GM18511 (cell line): ENCODE measurements at regions not wholly inside any gene's neighbourhood (a gene's known extent, or its start where the extent isn't known, plus 50 kb on each side); places are given as distances from the start of the nearest gene placed in this dataset.
"Not testable (repeated sequence)": the region's sequence is repeated elsewhere in the genome, so short reads cannot be mapped to it uniquely, and the experiment has no call there.

Experiments used
- ATAC-seq: cut with Tn5 transposase; IDR thresholded peaks from one replicate; pipeline ENCODE4 v1.9.1; 2021; ENCODE audit warnings: mild to moderate bottlenecking, moderate library complexity; ENCODE audit not compliant: unreplicated experiment

DNA sequence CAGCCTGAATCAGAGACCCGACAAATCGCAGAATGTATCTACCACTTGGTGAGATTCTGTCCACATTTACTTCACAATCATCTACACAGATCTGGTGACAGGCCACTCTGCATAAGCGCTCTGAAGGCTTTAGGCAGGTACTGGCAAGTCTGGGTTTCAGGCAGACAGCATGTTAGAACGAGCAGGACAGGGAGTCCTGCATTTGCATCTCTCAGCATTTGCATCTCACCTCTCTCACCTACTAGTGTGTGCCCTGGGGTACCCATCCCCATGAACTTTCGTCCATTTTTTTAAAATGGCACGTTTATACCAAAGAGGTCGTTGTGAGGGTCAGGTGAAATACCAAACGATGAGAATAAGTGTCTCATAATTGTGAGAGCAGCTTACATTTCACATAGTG is 108.2 kb downstream of the SPATA31A1 start:
- peak; percentile 47 for ATAC-seq

DNA sequence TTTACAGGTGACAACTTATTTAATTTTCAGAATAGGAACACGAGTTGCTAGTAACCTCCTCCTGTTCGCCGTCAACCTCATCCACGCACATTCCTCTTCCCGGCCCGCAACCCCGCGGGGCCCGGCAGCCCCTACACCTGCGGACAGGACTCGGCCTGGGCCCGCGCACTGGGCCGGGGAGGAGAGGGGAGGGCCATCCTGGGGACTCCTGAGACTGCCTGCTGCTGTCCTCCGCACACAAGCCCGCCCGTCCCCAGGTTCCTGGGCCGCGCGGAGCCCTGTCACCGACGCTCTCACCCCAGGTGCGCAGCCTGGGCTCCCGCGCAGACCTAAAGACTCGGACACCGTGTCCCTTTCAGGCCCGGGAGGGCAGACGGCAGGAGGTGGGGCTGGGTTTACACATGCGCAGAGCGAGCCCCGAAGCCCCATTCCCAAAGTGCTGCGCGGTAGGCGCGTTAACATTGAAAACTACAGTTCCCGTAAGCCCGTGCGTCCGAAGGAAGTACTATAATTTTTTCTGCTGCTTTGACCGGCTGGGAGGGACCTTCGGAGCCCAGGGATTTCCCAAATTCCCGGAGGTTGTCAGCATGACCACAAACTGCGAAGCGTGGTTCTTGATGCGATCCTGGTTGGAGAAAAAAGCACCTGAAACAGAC is 108.8 kb downstream of the SPATA31A1 start:
- peak; percentile 98 for ATAC-seq

DNA sequence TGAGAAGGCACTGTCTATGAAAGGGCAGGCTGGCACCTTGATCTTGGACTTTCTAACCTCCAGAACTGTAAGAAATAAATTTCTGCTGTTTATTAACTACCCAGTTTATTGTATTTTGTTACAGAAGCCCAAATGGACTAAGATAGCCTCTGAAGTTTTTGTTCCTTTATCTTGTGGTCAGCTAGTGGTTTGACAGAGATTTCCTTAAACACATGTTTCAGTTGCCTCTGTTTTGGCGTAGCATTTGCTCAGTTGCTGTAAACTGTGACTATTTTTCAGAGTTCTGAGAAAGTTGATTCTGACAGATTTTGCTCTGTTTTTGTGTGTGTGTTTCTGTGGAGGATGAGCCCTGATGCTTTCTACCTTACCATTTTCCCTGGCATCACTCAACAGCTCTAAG is 119.0 kb downstream of the SPATA31A1 start:
- ATAC-seq: peak; percentile 99

DNA sequence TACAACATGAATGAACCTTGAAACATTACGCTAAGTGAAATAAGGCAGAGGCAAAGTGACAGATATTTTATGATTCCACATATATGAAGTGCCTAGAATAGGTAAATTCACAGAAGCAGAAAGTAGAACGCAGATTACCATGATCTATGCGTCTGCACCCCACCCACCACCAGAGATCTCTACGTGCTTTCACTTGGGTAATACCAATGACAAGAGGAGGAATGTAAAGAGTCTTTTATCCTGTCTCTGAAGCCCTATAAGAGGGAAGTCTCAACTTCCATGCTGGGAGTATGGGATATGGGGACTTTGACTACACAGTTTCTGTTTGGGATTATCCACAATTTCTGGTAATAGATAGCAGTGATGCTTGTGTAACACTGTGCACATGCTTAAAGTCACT is 127.6 kb downstream of the SPATA31A1 start:
- not testable (repeated sequence) for ATAC-seq

DNA sequence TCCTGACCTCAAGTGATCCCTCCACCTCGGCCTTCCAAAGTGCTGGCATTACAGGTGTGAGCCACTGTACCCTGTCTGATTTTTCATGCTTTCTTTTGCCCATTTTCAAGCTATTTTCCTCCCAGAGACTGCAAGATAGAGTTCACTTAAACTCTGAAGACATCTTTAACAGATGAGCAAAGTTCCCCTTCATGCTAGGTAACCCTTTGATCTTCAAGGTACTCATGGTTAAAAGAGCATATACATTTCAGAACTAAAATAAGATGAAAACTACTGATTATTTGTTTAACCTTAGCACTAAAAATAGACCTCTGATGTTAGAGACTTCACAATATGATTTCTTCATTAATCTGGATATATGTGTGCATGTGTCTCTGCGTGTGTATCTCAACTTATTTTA is 128.4 kb downstream of the SPATA31A1 start:
- ATAC-seq: peak; percentile 32

DNA sequence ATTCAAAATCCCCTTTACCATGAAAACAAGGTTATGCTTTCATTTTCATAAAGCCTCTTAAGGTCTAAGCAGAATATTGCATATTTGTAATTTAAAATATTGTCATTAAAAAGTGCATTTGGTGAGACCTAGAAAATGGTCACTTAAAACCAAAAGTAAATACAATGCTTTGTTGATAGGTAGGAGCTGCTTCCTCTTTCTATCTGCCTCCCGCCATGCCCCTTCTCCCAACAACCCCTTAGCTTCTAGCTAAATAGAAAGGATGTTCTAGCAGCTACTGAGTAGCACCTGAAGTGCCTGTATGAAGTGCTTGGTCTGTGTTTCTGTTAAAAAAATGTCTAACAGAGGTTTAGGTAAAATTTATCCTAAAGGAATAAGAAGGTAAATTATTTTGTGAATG is 128.8 kb downstream of the SPATA31A1 start:
- peak; percentile 88 for ATAC-seq

- ATAC-seq: not testable (repeated sequence)
Measured at GRCh38 chr9:39487477-39487876, 132.0 kb downstream of the SPATA31A1 start.

- not testable (repeated sequence) for ATAC-seq
Measured at GRCh38 chr9:39496248-39496647, 140.8 kb downstream of the SPATA31A1 start.

DNA sequence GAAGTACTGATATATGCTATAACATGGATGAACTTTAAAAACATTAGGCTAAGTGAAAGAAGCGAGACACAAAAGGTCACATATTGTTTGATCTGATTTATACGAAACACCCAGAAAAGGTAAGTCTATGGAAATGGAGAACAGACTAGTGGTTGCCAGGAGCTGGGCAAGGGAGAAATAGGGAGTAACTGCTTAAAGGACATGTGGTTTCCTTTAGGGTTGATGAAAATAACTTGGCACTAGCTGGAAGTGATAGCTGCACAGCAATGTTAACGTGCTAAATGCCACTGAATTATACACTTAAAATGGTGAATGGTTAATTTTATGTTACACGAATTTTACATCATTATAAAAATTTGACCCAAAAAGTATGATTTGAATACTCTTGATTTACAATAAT is 147.7 kb downstream of the SPATA31A1 start:
- not testable (repeated sequence) for ATAC-seq

- peak; percentile 46 for ATAC-seq
Measured at GRCh38 chr9:39527387-39528029, 172.0 kb downstream of the SPATA31A1 start.

GRCh38 chr9:39532597-39532996 is 177.1 kb downstream of the SPATA31A1 start:
- not testable (repeated sequence) for ATAC-seq

DNA sequence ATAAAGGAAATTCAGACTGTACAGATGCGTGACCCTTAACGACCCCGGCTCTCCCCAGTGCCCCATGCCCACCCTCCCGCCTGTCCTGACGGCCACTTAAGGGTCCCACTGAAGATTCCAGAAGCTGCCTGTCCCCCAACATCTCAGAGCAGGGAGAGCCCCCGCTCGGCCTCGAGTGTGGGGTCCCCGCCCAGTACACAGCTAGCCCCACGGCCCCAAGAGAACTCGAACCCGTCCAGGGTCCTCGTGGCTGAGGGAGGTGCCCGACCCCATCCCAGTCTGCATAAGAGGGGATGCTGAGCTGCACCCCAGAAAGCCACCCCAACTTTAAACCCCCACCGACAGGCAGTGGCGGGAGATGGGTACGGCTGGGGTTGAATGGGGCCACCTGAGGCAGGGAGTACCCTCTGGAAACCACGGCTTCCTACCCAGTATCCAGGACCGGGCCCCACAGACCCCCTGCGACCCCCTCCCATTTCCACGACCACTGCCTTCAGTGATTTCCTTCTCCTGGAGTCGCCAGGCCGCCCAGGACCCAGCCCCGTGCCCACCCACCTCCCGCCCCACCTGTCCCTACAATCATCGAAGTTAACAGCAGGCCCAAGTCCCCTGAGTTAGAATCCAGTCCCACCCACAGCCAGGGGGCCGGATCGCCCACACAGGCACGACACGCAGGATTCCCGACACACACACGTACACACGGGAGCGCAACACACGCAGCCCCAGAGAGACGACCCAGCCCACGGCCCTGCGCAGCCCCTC is 177.7 kb downstream of the SPATA31A1 start:
- ATAC-seq: not testable (repeated sequence)

GRCh38 chr9:39533763-39534548 is 178.5 kb downstream of the SPATA31A1 start:
- not testable (repeated sequence) for ATAC-seq

DNA sequence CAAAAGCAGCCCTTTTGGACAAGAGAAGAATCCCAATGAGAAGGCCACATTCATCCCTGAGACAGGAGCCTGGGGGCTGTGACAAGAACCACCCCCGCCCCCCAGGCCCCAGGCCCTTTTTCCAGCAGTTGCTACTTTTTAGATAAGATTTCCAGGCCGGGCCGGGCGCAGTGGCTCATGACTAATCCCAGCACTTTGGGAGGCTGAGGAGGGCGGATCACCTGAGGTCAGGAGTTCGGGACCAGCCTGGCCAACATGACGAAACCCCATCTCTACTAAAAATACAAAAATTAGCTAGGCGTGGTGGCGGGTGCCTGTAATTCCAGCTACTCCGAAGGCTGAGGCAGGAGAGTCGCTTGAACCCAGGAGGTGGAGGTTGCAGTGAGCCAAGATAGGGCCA is 179.4 kb downstream of the SPATA31A1 start:
- not testable (repeated sequence) for ATAC-seq

- ATAC-seq: not testable (repeated sequence)
Measured at GRCh38 chr9:39542157-39542556, 186.7 kb downstream of the SPATA31A1 start.

DNA sequence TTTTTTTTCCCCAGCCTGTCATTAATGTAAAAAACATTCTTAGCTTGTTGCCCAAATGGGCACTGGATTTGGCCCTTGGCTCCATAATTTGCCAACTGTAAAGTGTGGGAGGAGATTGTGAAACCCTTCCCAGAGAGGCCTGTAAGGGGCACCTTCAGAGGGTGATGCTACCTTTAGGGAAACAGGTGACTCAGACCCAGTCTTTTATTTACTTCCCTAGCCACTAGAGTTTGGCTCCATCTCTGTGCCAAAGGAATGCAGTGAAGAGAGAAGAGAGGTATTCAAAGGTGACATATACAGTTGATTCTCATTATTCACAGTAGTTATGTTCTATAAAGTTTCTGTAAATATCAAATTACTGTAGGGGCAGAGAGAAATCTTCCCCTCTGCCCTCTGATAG is 189.6 kb downstream of the SPATA31A1 start:
- ATAC-seq: not testable (repeated sequence)

- ATAC-seq: not testable (repeated sequence)
Measured at GRCh38 chr9:39550573-39550972, 195.1 kb downstream of the SPATA31A1 start.

- ATAC-seq: not testable (repeated sequence)
Measured at GRCh38 chr9:39551544-39551943, 196.1 kb downstream of the SPATA31A1 start.

DNA sequence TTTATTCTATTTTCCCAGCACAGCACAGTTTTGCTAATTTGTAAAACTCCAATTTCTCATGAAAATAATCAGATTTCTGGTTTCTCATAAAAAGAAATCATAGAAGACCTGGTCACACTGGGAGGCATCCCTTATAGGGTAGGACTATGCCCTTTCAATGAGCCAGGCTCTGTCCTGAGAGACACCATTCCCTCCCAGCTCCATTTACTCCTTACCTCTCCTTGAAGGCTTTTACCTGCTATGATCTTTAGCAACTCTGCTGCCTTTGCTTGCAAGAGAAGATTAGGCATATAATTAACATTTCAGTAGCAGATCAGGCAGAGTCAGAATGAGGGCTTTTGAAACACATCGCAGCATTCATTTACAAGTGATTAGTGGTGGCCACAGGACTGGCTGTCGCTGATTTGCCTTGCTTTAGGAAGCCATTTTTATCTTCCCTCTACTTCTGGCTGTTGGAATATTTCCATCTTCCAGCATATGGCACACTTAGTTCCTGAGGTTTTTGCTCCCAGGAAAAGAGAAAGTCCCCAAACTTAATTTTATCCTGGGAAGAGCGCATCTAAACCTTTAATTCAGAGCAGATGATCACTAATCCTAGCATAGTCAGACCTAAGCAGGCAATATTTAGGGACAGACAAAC is 196.9 kb downstream of the SPATA31A1 start:
- not testable (repeated sequence) for ATAC-seq

- not testable (repeated sequence) for ATAC-seq
Measured at GRCh38 chr9:39554352-39554751, 198.9 kb downstream of the SPATA31A1 start.
